ENCODE measurements at regions not wholly inside any gene's neighbourhood (a gene's known extent, or its start where the extent isn't known, plus 50 kb on each side); places are given as distances from the start of the nearest gene placed in this dataset.

DNA sequence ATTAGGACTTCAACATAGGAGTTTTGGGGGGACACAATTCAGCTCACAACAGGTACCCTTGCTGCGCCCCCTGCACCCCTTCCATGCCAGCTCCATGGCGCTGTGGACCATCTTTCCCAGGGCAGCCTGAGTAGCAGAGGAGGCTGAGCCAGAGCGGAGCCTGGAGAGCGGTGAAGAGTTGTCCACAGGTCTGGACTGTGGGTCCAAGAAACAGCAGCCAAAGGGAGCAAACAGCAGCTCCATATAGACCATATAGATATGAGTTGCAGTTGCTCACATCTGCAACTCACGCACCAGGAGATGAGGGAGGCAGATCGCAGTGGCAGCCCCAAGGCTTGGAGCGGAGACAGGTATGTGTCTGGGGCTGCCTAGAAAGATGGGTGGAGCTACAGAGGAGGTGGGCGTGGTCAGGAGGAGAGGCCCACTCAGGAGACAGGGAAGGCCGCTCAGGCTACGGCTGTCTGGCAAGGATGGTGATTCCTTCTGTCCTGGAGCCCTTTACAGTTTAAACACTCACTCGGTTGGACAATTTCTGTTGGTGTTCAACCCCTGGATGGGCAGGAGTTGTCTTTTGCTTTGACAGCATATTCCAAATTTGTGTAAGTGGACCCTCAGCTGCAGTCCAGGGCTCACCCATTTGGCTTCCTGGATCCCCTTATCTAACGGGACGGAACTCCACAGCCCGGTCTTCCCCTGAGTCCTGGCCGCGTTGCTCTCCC is 155.1 kb downstream of the LPIN1 start:
- Histone ChIP-seq H3K4me1 (ENCODE audit: control insufficient read depth, insufficient read depth, low read length) (peaks cover 3% of the 10 kb centered on the region; the same call in 1 of the 2 replicates), H3K27ac (ENCODE audit: low read depth, low read length) (no peak overlapping the region), H3K9ac (ENCODE audit: low read length) (no peak overlapping the region), H3K36me3 (ENCODE audit: control insufficient read depth, insufficient read depth, low read length) (no peaks in the 10 kb centered on the region), H3K9me3 (ENCODE audit: control insufficient read depth, insufficient read depth, low read depth, low read length) (no peaks in the 10 kb centered on the region), H3K27me3 (ENCODE audit: control insufficient read depth, insufficient read depth, low read length) (no peaks in the 10 kb centered on the region), H3K4me3 (ENCODE audit: low read depth, low read length) (no peak overlapping the region)

DNA sequence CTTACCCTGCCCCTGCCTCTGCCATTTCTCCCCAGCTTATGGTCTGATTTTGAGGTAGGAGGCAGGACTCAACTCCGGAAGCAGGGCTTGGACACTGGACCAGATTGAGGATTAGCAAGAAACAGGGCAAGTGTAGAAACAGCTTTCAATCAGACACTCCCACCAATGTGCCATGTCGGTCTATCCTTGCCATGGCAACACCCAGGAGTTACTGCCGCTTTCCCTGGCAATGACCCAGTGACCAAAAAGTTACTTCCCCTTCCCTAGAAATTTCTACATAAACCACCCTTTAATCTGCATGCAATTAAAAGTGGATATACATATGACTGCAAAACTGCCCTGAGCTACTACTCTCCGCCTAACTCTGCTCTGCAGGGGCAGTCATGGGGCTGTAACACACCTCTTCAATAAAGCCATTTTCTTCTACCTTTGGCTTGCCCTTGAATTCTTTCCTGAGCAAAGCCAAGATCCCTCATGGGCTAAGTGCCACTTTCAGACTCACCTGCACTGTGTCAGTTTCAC is 156.7 kb downstream of the LPIN1 start:
- H3K9me3 ChIP-seq (ENCODE audit: control insufficient read depth, insufficient read depth, low read depth, low read length): peaks cover 7% of the 10 kb centered on the region; the same call in 1 of the 2 replicates
- no peak overlapping the region for H3K27ac ChIP-seq (ENCODE audit: low read depth, low read length)
- H3K4me1 ChIP-seq (ENCODE audit: control insufficient read depth, insufficient read depth, low read length): no peaks in the 10 kb centered on the region
- H3K36me3 ChIP-seq (ENCODE audit: control insufficient read depth, insufficient read depth, low read length): no peaks in the 10 kb centered on the region
- no peaks in the 10 kb centered on the region for H3K27me3 ChIP-seq (ENCODE audit: control insufficient read depth, insufficient read depth, low read length)
- H3K9ac ChIP-seq (ENCODE audit: low read length): no peak overlapping the region
- H3K4me3 ChIP-seq (ENCODE audit: low read depth, low read length): no peak overlapping the region

DNA sequence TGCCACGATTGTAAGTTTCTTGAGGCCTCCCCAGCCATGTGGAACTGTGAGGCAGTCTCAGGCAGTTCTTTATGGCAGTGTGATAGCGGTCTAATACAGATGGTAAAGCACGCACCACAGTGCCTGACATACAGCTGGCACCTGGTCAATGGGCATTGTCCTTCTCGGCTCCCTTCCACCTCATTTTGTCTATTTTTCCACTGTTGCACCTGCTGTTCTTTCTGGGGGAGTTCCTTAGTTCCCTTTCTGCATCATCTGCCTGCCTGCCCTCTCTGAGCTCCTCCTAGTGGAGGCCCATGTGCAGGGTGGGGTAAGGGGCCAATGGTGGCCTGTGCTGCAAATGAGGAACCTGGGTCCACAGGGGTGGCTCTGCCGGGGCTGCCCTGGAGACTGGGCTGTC is 157.6 kb downstream of the LPIN1 start:
- Histone ChIP-seq H3K9ac (ENCODE audit: low read length) (no peak overlapping the region), H3K9me3 (ENCODE audit: control insufficient read depth, insufficient read depth, low read depth, low read length) (peaks cover 7% of the 10 kb centered on the region; the same call in 1 of the 2 replicates), H3K27ac (ENCODE audit: low read depth, low read length) (no peak overlapping the region), H3K4me1 (ENCODE audit: control insufficient read depth, insufficient read depth, low read length) (no peaks in the 10 kb centered on the region), H3K4me3 (ENCODE audit: low read depth, low read length) (no peak overlapping the region), H3K27me3 (ENCODE audit: control insufficient read depth, insufficient read depth, low read length) (no peaks in the 10 kb centered on the region), H3K36me3 (ENCODE audit: control insufficient read depth, insufficient read depth, low read length) (no peaks in the 10 kb centered on the region)

DNA sequence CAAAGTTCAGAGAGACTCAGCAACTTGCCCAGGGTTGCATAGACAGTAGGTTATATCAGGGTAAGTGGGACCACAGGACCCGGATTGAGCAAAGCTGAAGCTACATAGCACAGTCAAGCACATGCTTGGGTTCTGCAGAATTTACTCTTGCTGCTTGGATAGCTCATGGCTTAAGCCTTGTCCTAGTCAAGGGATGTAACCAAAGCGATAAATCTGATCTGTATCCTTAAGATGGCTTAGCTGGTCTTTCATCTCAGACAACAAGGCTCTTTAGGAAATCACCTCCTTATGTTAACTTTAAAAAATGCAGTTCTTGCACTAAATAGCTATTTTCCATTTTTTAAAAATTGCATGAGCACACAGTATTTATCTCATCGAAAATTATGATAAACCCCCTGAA is 158.5 kb downstream of the LPIN1 start:
- Histone ChIP-seq H3K27ac (ENCODE audit: low read depth, low read length) (no peak overlapping the region), H3K9me3 (ENCODE audit: control insufficient read depth, insufficient read depth, low read depth, low read length) (peaks cover 7% of the 10 kb centered on the region; the same call in 1 of the 2 replicates), H3K4me1 (ENCODE audit: control insufficient read depth, insufficient read depth, low read length) (no peaks in the 10 kb centered on the region), H3K36me3 (ENCODE audit: control insufficient read depth, insufficient read depth, low read length) (no peaks in the 10 kb centered on the region), H3K27me3 (ENCODE audit: control insufficient read depth, insufficient read depth, low read length) (no peaks in the 10 kb centered on the region), H3K9ac (ENCODE audit: low read length) (no peak overlapping the region), H3K4me3 (ENCODE audit: low read depth, low read length) (no peak overlapping the region)

DNA sequence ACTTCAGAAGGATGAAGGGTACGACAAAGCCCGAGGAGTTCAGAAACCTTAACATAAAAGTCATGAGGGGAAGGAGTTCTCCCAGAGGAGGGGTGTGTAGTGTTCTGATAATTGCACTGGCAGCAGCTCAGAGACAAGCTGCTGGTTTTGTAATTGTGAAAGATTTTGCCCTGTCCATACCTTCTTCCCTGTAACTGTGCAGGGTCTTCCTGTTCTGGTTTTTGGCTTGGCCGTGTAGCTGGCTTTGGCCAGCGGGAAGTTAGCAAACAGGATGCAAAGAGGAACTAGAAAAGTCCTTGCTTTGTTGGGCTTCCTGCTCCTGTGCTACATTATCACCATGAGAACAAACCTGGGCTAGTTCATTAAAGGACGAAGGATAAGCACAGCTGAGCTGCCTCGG is 160.8 kb downstream of the LPIN1 start:
- H3K36me3 ChIP-seq (ENCODE audit: control insufficient read depth, insufficient read depth, low read length): no peaks in the 10 kb centered on the region
- H3K9me3 ChIP-seq (ENCODE audit: control insufficient read depth, insufficient read depth, low read depth, low read length): peaks cover 7% of the 10 kb centered on the region; the same call in 1 of the 2 replicates
- no peak overlapping the region for H3K4me3 ChIP-seq (ENCODE audit: low read depth, low read length)
- H3K27me3 ChIP-seq (ENCODE audit: control insufficient read depth, insufficient read depth, low read length): no peaks in the 10 kb centered on the region
- H3K9ac ChIP-seq (ENCODE audit: low read length): no peak overlapping the region
- H3K4me1 ChIP-seq (ENCODE audit: control insufficient read depth, insufficient read depth, low read length): no peaks in the 10 kb centered on the region
- no peak overlapping the region for H3K27ac ChIP-seq (ENCODE audit: low read depth, low read length)

DNA sequence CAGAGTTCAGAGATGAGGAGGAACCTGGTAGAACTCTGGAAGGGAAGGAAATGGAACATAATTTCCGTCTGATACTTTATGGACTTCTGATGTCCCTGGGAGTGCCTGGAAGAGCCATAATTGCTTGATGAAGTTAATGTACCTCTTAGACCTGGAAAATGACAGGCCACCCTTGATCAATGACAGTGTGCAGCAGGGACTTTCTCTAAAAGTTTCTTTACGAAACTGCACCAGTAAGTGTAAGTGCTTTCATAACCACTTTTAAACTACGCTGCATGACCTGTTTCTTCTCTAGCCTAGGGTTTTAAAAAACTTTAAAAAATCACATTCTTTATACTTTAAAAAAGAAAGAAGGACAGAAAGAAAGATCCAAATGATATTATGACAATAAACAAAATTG is 164.5 kb downstream of the LPIN1 start:
- Histone ChIP-seq H3K9me3 (ENCODE audit: control insufficient read depth, insufficient read depth, low read depth, low read length) (peaks cover 20% of the 10 kb centered on the region), H3K27me3 (ENCODE audit: control insufficient read depth, insufficient read depth, low read length) (no peaks in the 10 kb centered on the region)

DNA sequence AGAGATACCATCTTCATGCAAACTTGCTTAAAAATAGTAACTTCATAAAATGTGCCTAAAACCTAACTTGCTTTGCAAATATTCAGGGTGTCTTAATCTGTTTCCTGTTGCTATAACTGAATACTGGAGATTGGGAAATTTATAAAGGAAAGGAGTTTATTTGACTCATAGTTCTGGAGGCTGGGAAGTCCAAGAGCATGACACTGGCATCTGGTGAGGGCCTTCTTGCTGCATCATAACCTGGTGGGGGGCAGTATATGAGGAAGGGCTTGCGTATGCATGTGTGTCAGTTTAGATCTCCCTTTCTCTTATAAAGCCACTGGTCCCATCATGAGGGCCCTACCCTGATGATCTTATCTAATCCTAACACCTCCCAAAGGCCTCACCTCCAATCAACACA is 166.5 kb downstream of the LPIN1 start:
- Histone ChIP-seq H3K4me3 (ENCODE audit: low read depth, low read length) (no peak overlapping the region), H3K27ac (ENCODE audit: low read depth, low read length) (no peak overlapping the region), H3K4me1 (ENCODE audit: control insufficient read depth, insufficient read depth, low read length) (no peaks in the 10 kb centered on the region), H3K36me3 (ENCODE audit: control insufficient read depth, insufficient read depth, low read length) (no peaks in the 10 kb centered on the region), H3K27me3 (ENCODE audit: control insufficient read depth, insufficient read depth, low read length) (no peaks in the 10 kb centered on the region), H3K9ac (ENCODE audit: low read length) (no peak overlapping the region), H3K9me3 (ENCODE audit: control insufficient read depth, insufficient read depth, low read depth, low read length) (peaks cover 13% of the 10 kb centered on the region)

More for the DNA sequence above, 164.5 kb downstream of the LPIN1 start:
- Histone ChIP-seq H3K4me1 (ENCODE audit: control insufficient read depth, insufficient read depth, low read length) (no peaks in the 10 kb centered on the region), H3K27ac (ENCODE audit: low read depth, low read length) (no peak overlapping the region), H3K4me3 (ENCODE audit: low read depth, low read length) (no peak overlapping the region), H3K9ac (ENCODE audit: low read length) (no peak overlapping the region), H3K36me3 (ENCODE audit: control insufficient read depth, insufficient read depth, low read length) (no peaks in the 10 kb centered on the region)

DNA sequence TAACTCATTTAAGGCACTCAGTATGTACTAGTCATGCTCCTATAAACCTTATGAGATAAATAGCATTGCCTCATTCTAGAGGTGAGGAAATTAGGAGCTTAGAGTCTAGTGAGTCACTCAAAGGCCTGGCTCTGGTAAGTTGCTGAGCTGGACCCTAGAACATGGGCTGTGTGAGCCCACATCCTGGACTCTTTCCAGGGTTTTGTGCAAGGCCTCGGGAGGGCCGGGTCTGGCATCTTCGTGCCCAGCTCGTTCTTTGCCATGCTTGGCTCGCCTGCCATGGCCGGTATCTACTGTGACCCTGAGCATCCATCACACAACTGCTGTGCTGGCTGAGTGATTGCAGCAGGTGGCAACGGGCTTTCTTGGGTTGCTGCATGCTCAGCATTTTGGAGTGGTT is 168.0 kb downstream of the LPIN1 start:
- Histone ChIP-seq H3K27ac (ENCODE audit: low read depth, low read length) (no peak overlapping the region), H3K9ac (ENCODE audit: low read length) (no peak overlapping the region), H3K36me3 (ENCODE audit: control insufficient read depth, insufficient read depth, low read length) (no peaks in the 10 kb centered on the region), H3K4me1 (ENCODE audit: control insufficient read depth, insufficient read depth, low read length) (no peaks in the 10 kb centered on the region), H3K4me3 (ENCODE audit: low read depth, low read length) (no peak overlapping the region), H3K9me3 (ENCODE audit: control insufficient read depth, insufficient read depth, low read depth, low read length) (peaks cover 13% of the 10 kb centered on the region), H3K27me3 (ENCODE audit: control insufficient read depth, insufficient read depth, low read length) (no peaks in the 10 kb centered on the region)

DNA sequence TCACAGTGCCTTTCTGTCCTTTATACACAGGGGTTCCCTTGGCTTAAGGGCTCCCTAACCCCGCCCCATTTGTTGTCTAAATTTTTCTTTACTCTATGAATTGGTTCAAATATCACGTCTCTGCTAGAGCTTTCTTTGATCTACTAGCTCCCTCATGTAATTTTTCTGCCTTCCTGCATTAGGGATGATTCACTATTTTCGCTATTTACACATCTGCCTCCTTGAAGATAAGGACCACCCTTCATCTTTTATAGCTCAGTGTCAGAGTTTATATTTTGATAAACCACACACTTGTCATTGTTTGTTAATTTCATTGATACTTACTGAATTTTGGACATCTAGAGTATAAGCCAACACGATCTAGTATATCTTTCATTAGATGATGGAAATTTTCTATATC is 169.2 kb downstream of the LPIN1 start:
- no peaks in the 10 kb centered on the region for H3K27me3 ChIP-seq (ENCODE audit: control insufficient read depth, insufficient read depth, low read length)
- peaks cover 13% of the 10 kb centered on the region for H3K9me3 ChIP-seq (ENCODE audit: control insufficient read depth, insufficient read depth, low read depth, low read length)
- H3K4me3 ChIP-seq (ENCODE audit: low read depth, low read length): no peak overlapping the region
- H3K4me1 ChIP-seq (ENCODE audit: control insufficient read depth, insufficient read depth, low read length): no peaks in the 10 kb centered on the region; the same call in 1 of the 2 replicates
- no peaks in the 10 kb centered on the region for H3K36me3 ChIP-seq (ENCODE audit: control insufficient read depth, insufficient read depth, low read length)
- no peak overlapping the region for H3K9ac ChIP-seq (ENCODE audit: low read length)
- no peak overlapping the region for H3K27ac ChIP-seq (ENCODE audit: low read depth, low read length)

DNA sequence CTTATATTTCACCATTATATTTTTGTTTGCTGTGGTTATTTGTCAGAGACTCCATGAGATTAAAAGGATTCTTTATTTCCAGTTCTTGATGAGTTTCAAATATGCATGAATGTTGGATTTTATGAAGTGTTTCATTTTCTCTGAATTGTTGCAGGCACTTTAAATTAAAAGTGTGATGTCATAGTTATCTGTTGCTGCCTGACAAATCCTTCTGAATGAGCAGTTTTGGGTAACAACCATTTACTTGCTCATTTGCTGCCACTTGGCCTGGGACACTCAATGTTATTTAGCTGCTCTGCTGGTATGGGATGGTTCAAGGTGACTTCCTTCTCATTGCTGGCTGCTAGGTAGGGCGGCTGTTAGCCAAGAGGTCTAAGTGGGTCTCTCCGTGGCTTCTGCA is 173.5 kb downstream of the LPIN1 start:
- Histone ChIP-seq H3K9me3 (ENCODE audit: control insufficient read depth, insufficient read depth, low read depth, low read length) (no peaks in the 10 kb centered on the region), H3K4me3 (ENCODE audit: low read depth, low read length) (no peak overlapping the region), H3K27me3 (ENCODE audit: control insufficient read depth, insufficient read depth, low read length) (no peaks in the 10 kb centered on the region), H3K36me3 (ENCODE audit: control insufficient read depth, insufficient read depth, low read length) (no peaks in the 10 kb centered on the region), H3K27ac (ENCODE audit: low read depth, low read length) (no peak overlapping the region), H3K4me1 (ENCODE audit: control insufficient read depth, insufficient read depth, low read length) (peaks cover 9% of the 10 kb centered on the region; the same call in 1 of the 2 replicates), H3K9ac (ENCODE audit: low read length) (no peak overlapping the region)

DNA sequence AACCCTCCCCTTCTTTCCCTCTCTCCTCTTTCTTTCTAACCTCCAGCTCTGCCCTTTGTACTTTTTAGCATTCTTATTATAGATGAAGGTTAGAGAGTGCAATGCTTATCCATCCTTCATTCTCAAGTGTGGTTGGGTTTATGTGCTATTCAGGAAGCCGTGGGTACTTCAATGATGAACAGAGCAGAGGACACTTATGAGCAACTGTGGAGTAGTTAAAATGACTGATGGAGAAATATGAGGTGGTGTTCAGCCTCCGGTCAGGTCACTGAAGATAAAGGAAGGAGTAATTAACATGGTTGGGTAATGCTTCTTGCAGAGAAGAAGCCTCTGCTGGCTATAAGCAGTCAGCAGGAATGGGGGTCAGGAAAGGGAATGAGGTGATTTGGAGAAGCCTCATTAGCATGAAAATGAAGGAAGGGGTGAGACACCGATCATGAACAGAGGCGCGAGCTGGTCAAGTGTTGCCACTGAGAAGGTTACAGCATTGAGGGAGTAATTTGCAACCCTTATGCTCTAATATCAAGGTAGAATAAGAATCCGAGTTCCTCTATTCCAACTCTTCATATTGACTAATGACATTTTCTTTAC is 174.7 kb downstream of the LPIN1 start:
- no peak overlapping the region for H3K27ac ChIP-seq (ENCODE audit: low read depth, low read length)
- H3K4me1 ChIP-seq (ENCODE audit: control insufficient read depth, insufficient read depth, low read length): peaks cover 9% of the 10 kb centered on the region; the same call in 1 of the 2 replicates
- no peaks in the 10 kb centered on the region for H3K36me3 ChIP-seq (ENCODE audit: control insufficient read depth, insufficient read depth, low read length)
- no peaks in the 10 kb centered on the region for H3K27me3 ChIP-seq (ENCODE audit: control insufficient read depth, insufficient read depth, low read length)
- H3K9me3 ChIP-seq (ENCODE audit: control insufficient read depth, insufficient read depth, low read depth, low read length): no peaks in the 10 kb centered on the region
- no peak overlapping the region for H3K9ac ChIP-seq (ENCODE audit: low read length)
- no peak overlapping the region for H3K4me3 ChIP-seq (ENCODE audit: low read depth, low read length)
